K562 (cell line): ENCODE measurements at regions not wholly inside any gene's neighbourhood (a gene's known extent, or its start where the extent isn't known, plus 50 kb on each side); places are given as distances from the start of the nearest gene placed in this dataset.

ENCODE experiments used
- ATAC-seq: fragments of 200-7000 bp; cut with Tn5 transposase; 3 replicates; pipeline ENCODE4 v1.9.1; 2020; ENCODE audit warnings: moderate library complexity
- BruUV-seq: library from RNA; stranded (reverse); fragments of 400-500 nt; replicated peaks from 2 replicates; lab custom pipeline; 2021; lab: Mats Ljungman, UMichigan
- CTCF ChIA-PET: fragments of 300-600 bp; formaldehyde crosslinking; extraction: SDS; loops from one replicate; lab custom pipeline; 2021; ENCODE audit warnings: low intra/inter-chr PET ratio; lab: Yijun Ruan, JAX
- POLR2A ChIA-PET: fragments of 300-600, 350-650 bp; sonication (Branson Sonifier 250); formaldehyde crosslinking; extraction: SDS; loops from one replicate; lab custom pipeline; 2021; ENCODE audit warnings: antibody characterized with exemption, inconsistent platforms; lab: Yijun Ruan, JAX
- DNase-seq, 4 experiments: peaks; one replicate each; pipeline versions ENCODE4 v3.0.0 to v3.0.0-alpha.2; 2011 to 2018; ENCODE audit warnings: low spot score in 3 of 4, mixed read lengths in 3 of 4; ENCODE audit errors: extremely low read depth in 1 of 4
- FAIRE-seq: peaks from 2 replicates; lab custom pipeline; 2011; peaks lifted over from hg19 to GRCh38; lab: Jason Lieb, UNC
- H2AFZ ChIP-seq: 2 replicates; pipeline ENCODE4 v1.6.0; 2011; ENCODE audit warnings: low read depth, low read length, control low read depth, inconsistent platforms
- H3K27ac ChIP-seq: fragments of 200-600 bp; 3 replicates; pipeline ENCODE4 v1.8.0; 2011; ENCODE audit warnings: low read depth, mild to moderate bottlenecking, control low read depth, inconsistent platforms, low read length, moderate library complexity, mixed read lengths; ENCODE audit errors: extremely low read depth
- H3K27me3 ChIP-seq, 2 experiments: fragments of 300-600 bp in 1 of 2; 2 replicates in 1 of 2; 3 replicates in 1 of 2; pipeline versions ENCODE4 v1.6.0 to v1.8.0; 2011; ENCODE audit warnings: inconsistent platforms in 2 of 2, low read length in 2 of 2, mild to moderate bottlenecking in 1 of 2, mixed read lengths in 1 of 2, moderate library complexity in 1 of 2; ENCODE audit not compliant: control insufficient read depth in 2 of 2, insufficient read depth in 2 of 2
- H3K36me3 ChIP-seq: fragments of 300-600 bp; 3 replicates; pipeline ENCODE4 v1.8.0; 2011; ENCODE audit warnings: mild to moderate bottlenecking, low read length, inconsistent platforms; ENCODE audit not compliant: control insufficient read depth, insufficient read depth
- H3K4me1 ChIP-seq, 2 experiments: fragments of 200-600 bp in 1 of 2; replicated peaks in 1 of 2; 2 replicates in 1 of 2; 3 replicates in 1 of 2; pipeline versions ENCODE4 v1.5.1 to v1.8.0; 2011; ENCODE audit warnings: inconsistent platforms in 2 of 2, low read length in 2 of 2, mild to moderate bottlenecking in 1 of 2, mixed read lengths in 1 of 2, moderate library complexity in 1 of 2; ENCODE audit not compliant: control insufficient read depth in 2 of 2, insufficient read depth in 2 of 2
- H3K4me2 ChIP-seq: 2 replicates; pipeline ENCODE4 v1.6.1; 2011; ENCODE audit warnings: low read length, control low read depth, inconsistent platforms, mixed read lengths; ENCODE audit not compliant: insufficient read depth
- H3K4me3 ChIP-seq: fragments of 200-600 bp; sonication (generic), shearing (Covaris generic); 2 replicates; pipeline ENCODE4 v1.5.1; 2016; ENCODE audit warnings: control low read depth, inconsistent platforms
- H3K79me2 ChIP-seq: fragments of 200-600 bp; 3 replicates; pipeline ENCODE4 v1.8.0; 2011; ENCODE audit warnings: low read length, inconsistent platforms; ENCODE audit not compliant: control insufficient read depth, insufficient read depth
- H3K9ac ChIP-seq, 2 experiments: 2 replicates each; pipeline versions ENCODE4 v1.6.0 to v1.6.1; 2011; ENCODE audit warnings: low read depth in 2 of 2, low read length in 2 of 2, control low read depth in 1 of 2, inconsistent platforms in 1 of 2, mild to moderate bottlenecking in 1 of 2, mixed read lengths in 1 of 2; ENCODE audit not compliant: insufficient read depth in 1 of 2
- H3K9me1 ChIP-seq: one replicate; pipeline ENCODE4 v1.6.0; 2011; ENCODE audit warnings: inconsistent platforms, mild to moderate bottlenecking, low read length, moderate library complexity; ENCODE audit not compliant: control insufficient read depth, insufficient read depth
- H3K9me3 ChIP-seq: replicated peaks from 2 replicates; pipeline ENCODE4 v1.5.1; 2011; ENCODE audit warnings: low read depth, low read length, inconsistent platforms; ENCODE audit not compliant: control insufficient read depth, insufficient read depth
- H4K20me1 ChIP-seq: replicated peaks from 2 replicates; pipeline ENCODE4 v1.6.1; 2011; ENCODE audit warnings: low read length, inconsistent platforms, mixed read lengths; ENCODE audit not compliant: control insufficient read depth, insufficient read depth
- CREB3L1 ChIP-seq: fragments of 450-650 bp; IDR thresholded peaks from 2 replicates; pipeline ENCODE4 v1.6.1; 2014; ENCODE audit warnings: low read depth, mild to moderate bottlenecking, moderate library complexity, borderline replicate concordance
- CSDE1 ChIP-seq, 2 experiments: fragments of 450-650 bp; IDR thresholded peaks; 2 replicates each; pipeline ENCODE4 v1.6.1; 2016; ENCODE audit warnings: mild to moderate bottlenecking in 1 of 2
- DLX4 ChIP-seq: fragments of 250-450 bp; sonication (Bioruptor Pico); IDR thresholded peaks from 2 replicates; pipeline ENCODE4 v1.6.1; 2021; ENCODE audit warnings: mild to moderate bottlenecking
- GMEB1 ChIP-seq: fragments of 250-450 bp; sonication (Bioruptor Pico); IDR thresholded peaks from 2 replicates; pipeline ENCODE4 v1.4.0; 2020; ENCODE audit warnings: mild to moderate bottlenecking
- SRSF1 ChIP-seq: fragments of 200-400 bp; formaldehyde crosslinking; IDR thresholded peaks from 2 replicates; pipeline ENCODE4 v1.6.1; 2017; ENCODE audit warnings: mild to moderate bottlenecking, low read depth, low read length, moderate library complexity
- WGBS: fragments of 100-300 bp; shearing (Covaris generic); methylation state at CpG from one replicate; pipeline ENCODE4 v1.1.6; 2016; ENCODE audit warnings: low coverage, mixed read lengths; ENCODE audit not compliant: insufficient coverage; ENCODE audit errors: missing lambda C conversion rate; 5-methylcytosine and 5-hydroxymethylcytosine counted together
- in situ Hi-C: fragments of 300-500 bp; cut with MboI; formaldehyde crosslinking; loops from 4 replicates; pipeline ENCODE4 v1.15.0; 2018; ENCODE audit warnings: inconsistent platforms, mixed read lengths
- intact Hi-C: fragments of 100-400 bp; cut with micrococcal nuclease; formaldehyde crosslinking; loops from 2 replicates; pipeline ENCODE4 v1.14.2; 2022

GRCh38 chr19:28036486-28036885 lies 1176.5 kb downstream of the UQCRFS1 start:
- TF ChIP-seq CREB3L1: no peak
- TF ChIP-seq CSDE1 (IDR thresholded peaks at IDR 0.05): no peak
- TF ChIP-seq GMEB1: no peak
- TF ChIP-seq SRSF1: no peak
- TF ChIP-seq DLX4 (CRISPR knock-in tag): no peak
- no peaks in the 10 kb centered on the region for H3K27me3 ChIP-seq
- no peak overlapping the region for H2AFZ ChIP-seq
- 6% methylated on average over 1 of the region's 1 CpG for WGBS
- H3K9ac ChIP-seq: no peak overlapping the region
- H4K20me1 ChIP-seq: no peaks in the 10 kb centered on the region
- BruUV-seq: no TSS peak
- no peak for DNase-seq
- intact Hi-C loops: no loop called here
- CTCF ChIA-PET: no interaction called here
- in situ Hi-C loops: no loop called here
- H3K79me2 ChIP-seq: no peaks in the 10 kb centered on the region
- H3K36me3 ChIP-seq: no peaks in the 10 kb centered on the region
- no peak for ATAC-seq
- no peaks in the 10 kb centered on the region for H3K9me1 ChIP-seq
- no peak for FAIRE-seq
- H3K4me3 ChIP-seq: no peak overlapping the region
- no peak overlapping the region for H3K4me2 ChIP-seq
- H3K4me1 ChIP-seq: no peaks in the 10 kb centered on the region
- H3K9me3 ChIP-seq: no peaks in the 10 kb centered on the region
- no peak overlapping the region for H3K27ac ChIP-seq
- POLR2A ChIA-PET: interaction anchor here (1.2 kb wide), 1 partner anchor 10 kb away, joined by 4 read pairs; no protein-coding TSS in a partner anchor
